ENCODE measurements at regions not wholly inside any gene's neighbourhood (a gene's known extent, or its start where the extent isn't known, plus 50 kb on each side); places are given as distances from the start of the nearest gene placed in this dataset.

DNA sequence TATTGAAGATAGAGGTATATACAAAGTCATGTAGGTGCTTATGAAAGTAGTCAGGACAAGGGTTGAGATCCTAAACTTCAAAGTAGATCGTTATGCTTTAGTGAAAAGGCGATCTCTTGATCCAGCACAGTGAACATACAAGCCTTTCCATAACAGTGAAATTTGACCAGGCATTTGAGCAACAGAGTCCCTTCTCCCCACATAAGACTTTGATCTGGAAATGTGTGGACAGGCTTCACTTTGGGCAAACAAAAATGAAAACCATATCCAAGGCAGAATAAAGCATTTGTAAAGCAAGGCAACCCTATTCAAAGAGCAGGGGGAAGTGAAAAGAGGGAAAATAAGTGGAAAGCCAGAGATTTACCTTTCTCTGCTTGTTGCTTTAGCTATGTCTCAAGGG, 311.9 kb upstream of the SORCS1 start:
- Mint-ChIP-seq H3K4me1 (ENCODE audit: low read depth) (no peaks in the 10 kb centered on the region), H3K9me3 (peaks cover 7% of the 10 kb centered on the region), H3K27me3 (no peaks in the 10 kb centered on the region), H3K27ac (no peak overlapping the region), H3K4me3 (no peak overlapping the region), H3K36me3 (ENCODE audit: low read depth) (no peaks in the 10 kb centered on the region)

DNA sequence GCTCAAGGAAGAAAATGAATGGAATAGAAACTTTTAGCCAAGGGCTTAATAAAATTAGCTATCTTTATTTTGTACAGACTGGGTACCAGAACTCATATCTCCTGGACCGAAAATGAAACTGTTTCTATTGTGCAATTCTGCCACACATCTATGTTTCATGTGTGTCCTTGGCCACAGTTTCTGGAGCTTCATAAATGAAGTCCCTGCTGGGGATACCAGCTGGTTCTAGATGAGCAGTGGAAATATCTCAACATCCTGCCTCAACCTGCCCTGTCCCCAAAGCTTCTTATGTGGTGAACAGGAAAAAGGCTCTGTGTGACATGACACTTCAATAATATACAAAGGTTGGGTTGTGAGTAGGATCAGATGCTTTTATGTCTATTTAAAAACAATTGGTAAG, 310.1 kb upstream of the SORCS1 start:
- no peak overlapping the region for H3K4me3 Mint-ChIP-seq

DNA sequence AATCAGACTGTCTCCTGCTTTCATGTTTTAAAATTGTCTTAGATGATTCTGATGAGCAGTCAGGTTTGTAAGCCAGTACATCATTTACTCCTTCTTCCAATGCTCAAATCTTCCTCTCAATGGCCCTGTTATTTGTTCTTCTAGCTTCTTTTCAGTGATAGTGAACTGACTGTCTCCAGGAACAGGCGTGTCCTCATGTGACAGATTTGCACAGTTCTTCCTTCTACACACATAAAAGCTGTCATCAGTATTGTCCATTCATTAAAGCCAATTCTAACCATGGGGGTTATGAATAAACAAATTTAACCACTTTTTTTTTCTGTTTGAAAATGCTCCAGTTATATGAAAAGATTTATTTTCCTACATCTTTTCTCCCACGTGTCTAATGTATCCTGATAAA, 308.7 kb upstream of the SORCS1 start:
- no peaks in the 10 kb centered on the region for H3K4me1 Mint-ChIP-seq (ENCODE audit: low read depth)
- no peak overlapping the region for H3K27ac Mint-ChIP-seq
- H3K9me3 Mint-ChIP-seq = peaks cover 7% of the 10 kb centered on the region
- H3K4me3 Mint-ChIP-seq = no peak overlapping the region
- no peaks in the 10 kb centered on the region for H3K36me3 Mint-ChIP-seq (ENCODE audit: low read depth)
- no peaks in the 10 kb centered on the region for H3K27me3 Mint-ChIP-seq

More for the DNA sequence above, 310.1 kb upstream of the SORCS1 start:
- Mint-ChIP-seq H3K36me3 (ENCODE audit: low read depth) (no peaks in the 10 kb centered on the region), H3K9me3 (peaks cover 7% of the 10 kb centered on the region), H3K27me3 (no peaks in the 10 kb centered on the region), H3K27ac (no peak overlapping the region), H3K4me1 (ENCODE audit: low read depth) (no peaks in the 10 kb centered on the region)

DNA sequence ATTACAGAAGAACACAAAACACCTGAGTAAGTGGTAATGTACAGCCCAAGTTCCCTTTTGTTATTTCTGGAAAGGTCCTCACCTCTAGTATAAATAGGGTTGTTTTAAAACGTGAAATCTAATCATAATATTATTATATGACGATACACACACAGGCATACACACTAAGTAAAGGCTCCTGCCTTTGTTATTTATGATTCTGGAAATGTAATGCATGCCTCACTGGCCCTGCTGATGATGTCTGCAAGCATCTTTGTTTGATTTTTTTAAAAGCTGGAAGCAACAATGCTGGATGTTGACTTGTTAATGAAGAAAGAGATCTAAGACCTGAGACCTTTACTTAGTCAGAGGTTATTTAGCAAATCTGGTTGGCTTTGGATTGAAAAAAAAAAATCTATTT, 307.4 kb upstream of the SORCS1 start:
- H3K27me3 Mint-ChIP-seq = no peaks in the 10 kb centered on the region
- H3K36me3 Mint-ChIP-seq (ENCODE audit: low read depth) = no peaks in the 10 kb centered on the region
- H3K4me1 Mint-ChIP-seq (ENCODE audit: low read depth) = no peaks in the 10 kb centered on the region
- no peak overlapping the region for H3K4me3 Mint-ChIP-seq
- peaks cover 7% of the 10 kb centered on the region for H3K9me3 Mint-ChIP-seq
- no peak overlapping the region for H3K27ac Mint-ChIP-seq

DNA sequence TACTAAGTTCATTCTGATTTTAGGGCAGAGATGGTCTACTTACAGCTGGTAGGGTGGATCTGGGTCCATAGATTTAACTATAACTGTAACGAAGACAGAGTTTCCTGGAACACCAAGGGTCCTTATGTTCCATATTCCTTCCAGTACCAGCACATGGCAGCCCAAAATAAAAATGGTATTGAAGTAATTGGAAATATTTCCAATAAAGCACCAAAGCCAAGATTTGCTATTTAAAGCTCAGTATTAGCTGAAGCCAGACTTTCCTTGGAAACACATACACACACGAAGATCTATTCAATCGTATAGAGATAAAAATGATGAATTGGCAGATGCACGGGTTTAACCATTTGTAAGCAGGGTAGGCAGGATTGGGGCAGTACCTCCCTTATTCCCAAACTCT, 289.1 kb upstream of the SORCS1 start:
- H3K27me3 Mint-ChIP-seq = no peaks in the 10 kb centered on the region
- H3K4me1 Mint-ChIP-seq (ENCODE audit: low read depth) = no peaks in the 10 kb centered on the region
- peaks cover 5% of the 10 kb centered on the region for H3K9me3 Mint-ChIP-seq
- H3K4me3 Mint-ChIP-seq = no peak overlapping the region
- no peak overlapping the region for H3K27ac Mint-ChIP-seq
- H3K36me3 Mint-ChIP-seq (ENCODE audit: low read depth) = no peaks in the 10 kb centered on the region

DNA sequence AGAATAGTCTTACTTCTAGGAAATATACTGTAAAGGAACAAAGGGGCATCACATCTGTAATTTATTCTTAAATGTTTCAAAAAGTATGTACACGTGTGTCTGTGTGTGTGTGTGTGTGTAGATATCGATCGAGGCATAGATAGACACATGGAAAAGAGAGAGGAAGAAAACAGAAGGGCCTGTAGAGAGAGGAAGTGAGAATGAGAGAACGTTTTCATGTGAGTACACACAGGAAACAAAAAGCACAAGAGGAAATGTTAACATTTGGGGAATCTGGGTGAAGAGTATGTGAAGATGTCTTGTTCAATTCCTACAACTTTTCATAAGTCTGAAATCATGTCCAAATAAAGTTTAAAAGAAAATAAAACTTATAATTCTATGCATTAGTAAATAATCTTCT, 286.5 kb upstream of the SORCS1 start:
- Mint-ChIP-seq H3K27me3 (no peaks in the 10 kb centered on the region), H3K4me1 (ENCODE audit: low read depth) (no peaks in the 10 kb centered on the region), H3K9me3 (peaks cover 5% of the 10 kb centered on the region), H3K36me3 (ENCODE audit: low read depth) (no peaks in the 10 kb centered on the region), H3K4me3 (no peak overlapping the region), H3K27ac (no peak overlapping the region)

DNA sequence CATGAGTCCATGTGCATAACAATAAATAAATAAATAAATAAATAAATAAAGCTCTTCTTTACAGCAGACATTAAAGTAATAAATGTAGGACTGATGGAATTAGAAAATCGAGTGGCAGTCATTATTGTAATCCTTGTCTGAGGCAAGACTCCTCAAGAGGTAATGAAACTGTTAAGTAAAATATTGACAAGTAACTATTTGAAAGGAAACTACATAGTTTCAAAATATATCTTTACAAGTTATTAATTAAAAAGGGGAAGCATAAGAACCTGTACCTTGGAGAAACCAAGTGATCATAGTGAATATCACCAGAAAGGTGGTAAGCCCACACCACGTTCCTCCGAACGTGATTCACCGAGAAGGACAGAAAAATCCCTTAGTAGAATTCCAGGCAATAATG, 285.6 kb upstream of the SORCS1 start:
- no peak overlapping the region for H3K27ac Mint-ChIP-seq

DNA sequence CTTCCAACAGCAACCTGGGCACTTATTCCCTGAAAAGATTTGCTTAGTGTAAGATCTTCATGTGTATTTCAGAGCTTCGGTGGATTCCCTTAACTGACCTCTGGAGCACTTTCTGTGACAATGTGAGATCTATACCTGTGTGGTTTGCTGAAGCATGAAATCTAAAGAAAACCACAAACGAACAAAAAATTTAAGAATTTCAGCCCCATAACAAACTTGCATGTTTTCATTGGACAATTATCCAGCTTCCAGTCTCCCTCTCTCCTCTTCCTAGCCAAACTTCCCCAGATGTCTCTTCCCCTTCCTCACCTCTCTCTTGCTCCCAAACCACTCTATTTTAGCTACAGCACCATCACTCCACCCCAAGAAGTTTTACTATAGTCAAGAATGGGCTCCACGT, 279.9 kb upstream of the SORCS1 start:
- H3K36me3 Mint-ChIP-seq (ENCODE audit: low read depth) = no peaks in the 10 kb centered on the region
- no peak overlapping the region for H3K27ac Mint-ChIP-seq
- no peaks in the 10 kb centered on the region for H3K27me3 Mint-ChIP-seq
- H3K4me1 Mint-ChIP-seq (ENCODE audit: low read depth) = no peaks in the 10 kb centered on the region
- no peaks in the 10 kb centered on the region for H3K9me3 Mint-ChIP-seq
- no peak overlapping the region for H3K4me3 Mint-ChIP-seq

More for the DNA sequence above, 285.6 kb upstream of the SORCS1 start:
- Mint-ChIP-seq H3K4me3 (no peak overlapping the region), H3K27me3 (no peaks in the 10 kb centered on the region), H3K36me3 (ENCODE audit: low read depth) (no peaks in the 10 kb centered on the region), H3K4me1 (ENCODE audit: low read depth) (no peaks in the 10 kb centered on the region), H3K9me3 (no peaks in the 10 kb centered on the region)

DNA sequence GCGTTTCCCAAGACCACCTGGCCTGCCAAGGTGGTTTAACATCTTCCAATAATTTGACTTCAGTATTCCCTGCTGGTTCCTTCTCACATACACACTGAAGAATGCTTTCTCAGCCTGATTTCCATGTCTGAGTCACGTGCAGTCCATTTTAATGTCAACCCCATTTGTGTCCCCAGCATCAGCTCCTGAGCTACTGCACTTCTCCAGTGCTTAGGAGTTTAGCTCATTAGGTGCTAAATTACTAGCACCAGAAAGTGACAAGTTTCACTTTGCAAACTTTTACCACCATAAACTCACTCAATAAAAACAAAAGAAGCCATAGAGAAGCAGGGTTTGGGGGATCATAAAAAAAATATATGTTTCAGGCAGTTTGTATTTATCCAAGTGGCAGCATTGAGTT, 279.3 kb upstream of the SORCS1 start:
- H3K27me3 Mint-ChIP-seq = no peaks in the 10 kb centered on the region
- H3K36me3 Mint-ChIP-seq (ENCODE audit: low read depth) = no peaks in the 10 kb centered on the region
- no peak overlapping the region for H3K4me3 Mint-ChIP-seq
- no peak overlapping the region for H3K27ac Mint-ChIP-seq
- no peaks in the 10 kb centered on the region for H3K9me3 Mint-ChIP-seq
- H3K4me1 Mint-ChIP-seq (ENCODE audit: low read depth) = no peaks in the 10 kb centered on the region

DNA sequence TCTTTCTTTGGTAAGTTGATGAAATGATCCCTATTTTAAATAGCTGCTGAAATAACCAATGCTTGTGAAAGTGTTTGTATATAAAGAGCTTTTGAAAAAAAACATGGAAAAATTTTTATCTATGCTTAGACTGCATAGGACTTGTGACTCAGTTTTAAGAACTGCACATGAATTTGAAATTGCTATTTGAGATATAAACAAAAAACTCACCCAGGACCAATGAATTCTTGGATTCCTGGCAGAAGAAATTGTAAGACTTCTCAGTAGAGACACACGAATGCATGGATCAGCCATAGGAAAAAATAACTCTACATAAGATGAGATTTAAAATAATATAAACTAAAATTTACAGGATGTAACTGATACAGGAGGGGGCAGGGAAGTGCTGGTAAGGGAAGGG, 278.8 kb upstream of the SORCS1 start:
- no peak overlapping the region for H3K4me3 Mint-ChIP-seq
- no peaks in the 10 kb centered on the region for H3K9me3 Mint-ChIP-seq
- no peak overlapping the region for H3K27ac Mint-ChIP-seq
- no peaks in the 10 kb centered on the region for H3K27me3 Mint-ChIP-seq
- H3K36me3 Mint-ChIP-seq (ENCODE audit: low read depth) = no peaks in the 10 kb centered on the region
- H3K4me1 Mint-ChIP-seq (ENCODE audit: low read depth) = no peaks in the 10 kb centered on the region

DNA sequence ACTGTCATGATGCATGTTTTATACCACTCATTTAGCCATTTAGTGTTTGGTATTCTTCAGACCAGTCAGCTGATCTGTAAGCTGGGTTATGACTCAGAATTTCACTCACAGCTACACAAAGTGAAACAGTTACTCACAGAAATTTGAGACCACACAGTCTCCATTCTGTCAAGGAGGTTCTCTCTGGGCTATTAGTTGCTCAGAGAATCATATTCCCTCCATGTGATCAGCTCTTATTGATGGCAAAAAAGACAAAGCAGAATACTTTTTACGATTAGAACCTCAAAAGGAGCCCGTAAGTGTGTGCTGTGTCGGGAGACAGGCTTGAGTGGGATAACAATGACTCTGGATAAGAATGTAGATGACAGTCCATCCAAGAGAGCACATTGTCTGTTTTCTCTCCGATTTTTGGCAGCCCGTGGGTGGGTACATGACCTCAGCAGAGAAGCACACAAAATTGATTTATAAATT, 277.6 kb upstream of the SORCS1 start:
- Mint-ChIP-seq H3K27ac (no peak overlapping the region), H3K4me1 (ENCODE audit: low read depth) (no peaks in the 10 kb centered on the region), H3K9me3 (no peaks in the 10 kb centered on the region), H3K36me3 (ENCODE audit: low read depth) (no peaks in the 10 kb centered on the region), H3K27me3 (no peaks in the 10 kb centered on the region), H3K4me3 (no peak overlapping the region)

DNA sequence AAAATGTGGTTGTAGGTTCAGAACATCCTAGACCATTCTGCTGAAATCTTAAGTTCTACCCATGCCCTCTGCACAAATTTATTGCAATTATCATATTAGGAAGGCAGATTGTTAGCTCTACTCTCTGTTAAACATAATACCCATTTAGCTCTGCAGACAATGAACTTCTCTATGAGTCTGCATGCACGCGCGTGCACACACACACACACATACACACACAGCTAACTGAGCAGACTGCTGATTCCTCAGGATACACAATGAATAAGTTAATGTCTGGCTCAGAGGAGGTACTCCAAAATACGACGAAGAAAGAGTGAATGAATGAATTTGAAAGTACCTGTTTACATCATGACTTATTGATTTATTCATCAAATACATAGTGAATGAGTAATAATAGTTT, 276.2 kb upstream of the SORCS1 start:
- H3K9me3 Mint-ChIP-seq = peaks cover 4% of the 10 kb centered on the region
- no peaks in the 10 kb centered on the region for H3K36me3 Mint-ChIP-seq (ENCODE audit: low read depth)
- H3K4me1 Mint-ChIP-seq (ENCODE audit: low read depth) = no peaks in the 10 kb centered on the region
- no peak overlapping the region for H3K4me3 Mint-ChIP-seq
- H3K27ac Mint-ChIP-seq = no peak overlapping the region
- H3K27me3 Mint-ChIP-seq = no peaks in the 10 kb centered on the region

DNA sequence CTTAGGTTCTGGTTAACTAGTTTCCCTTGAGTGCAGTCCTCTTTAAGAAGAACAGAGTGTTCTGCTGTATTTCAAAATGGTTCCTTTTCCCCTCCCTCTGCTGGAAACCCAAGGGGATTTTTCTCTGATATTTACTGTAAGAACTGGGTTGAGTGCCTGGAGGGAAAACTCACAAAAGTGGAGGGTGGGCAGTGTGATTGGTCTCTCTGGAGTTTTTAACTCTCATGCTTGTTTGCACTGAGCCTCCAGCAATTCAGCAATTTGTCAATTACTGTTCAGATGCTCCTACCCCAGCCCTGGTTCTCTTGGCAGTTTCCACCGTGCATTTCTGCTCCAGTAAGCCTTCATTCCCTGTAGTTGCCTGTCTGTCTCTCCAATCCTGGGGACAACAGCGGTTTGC, 273.4 kb upstream of the SORCS1 start:
- no peaks in the 10 kb centered on the region for H3K36me3 Mint-ChIP-seq (ENCODE audit: low read depth)
- H3K27ac Mint-ChIP-seq = no peak overlapping the region
- H3K4me1 Mint-ChIP-seq (ENCODE audit: low read depth) = no peaks in the 10 kb centered on the region
- H3K9me3 Mint-ChIP-seq = peaks cover 8% of the 10 kb centered on the region
- H3K27me3 Mint-ChIP-seq = no peaks in the 10 kb centered on the region
- H3K4me3 Mint-ChIP-seq = no peak overlapping the region

DNA sequence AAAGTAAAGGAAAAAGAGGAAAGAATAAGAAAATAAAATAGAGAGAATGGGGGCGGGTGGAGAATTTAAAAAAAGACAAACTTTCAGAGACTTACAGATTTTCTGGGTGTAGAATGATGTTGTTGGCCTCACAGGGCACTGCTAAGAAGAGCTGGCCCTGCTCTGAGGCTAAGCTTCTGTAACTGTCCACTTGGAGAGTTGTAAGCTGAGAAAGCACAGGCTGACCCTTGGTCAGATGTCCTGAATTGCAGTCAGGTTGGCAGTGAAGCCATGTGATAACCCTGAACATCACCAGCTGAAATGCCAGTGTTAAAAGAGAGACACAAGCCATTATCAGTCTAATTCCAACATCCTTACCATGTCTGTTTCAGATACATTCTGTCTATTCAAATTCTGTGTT, 272.1 kb upstream of the SORCS1 start:
- Mint-ChIP-seq H3K27me3 (no peaks in the 10 kb centered on the region), H3K36me3 (ENCODE audit: low read depth) (no peaks in the 10 kb centered on the region), H3K4me1 (ENCODE audit: low read depth) (no peaks in the 10 kb centered on the region), H3K27ac (no peak overlapping the region), H3K4me3 (no peak overlapping the region), H3K9me3 (peaks cover 8% of the 10 kb centered on the region)

DNA sequence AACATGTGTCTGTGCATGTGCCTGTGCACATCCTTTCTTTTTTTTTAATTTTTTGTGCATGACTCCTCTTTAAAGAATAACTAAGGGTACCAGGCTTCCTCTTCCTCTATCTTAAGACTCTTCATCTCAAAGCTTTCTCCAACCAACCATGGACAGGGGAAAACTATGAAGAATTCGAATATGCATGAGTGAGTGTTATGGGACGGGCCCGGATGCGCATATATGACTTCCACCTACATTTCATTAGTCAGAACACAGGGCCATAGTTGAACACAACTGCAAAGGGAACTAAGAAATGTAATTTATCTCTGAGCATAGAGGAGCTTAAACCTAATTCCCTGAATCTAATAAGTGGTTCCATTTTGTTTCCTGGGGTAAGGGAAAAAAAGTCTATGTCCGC, 270.3 kb upstream of the SORCS1 start:
- Mint-ChIP-seq H3K4me1 (ENCODE audit: low read depth) (no peaks in the 10 kb centered on the region), H3K9me3 (peaks cover 8% of the 10 kb centered on the region), H3K36me3 (ENCODE audit: low read depth) (no peaks in the 10 kb centered on the region), H3K27ac (no peak overlapping the region), H3K27me3 (no peaks in the 10 kb centered on the region), H3K4me3 (no peak overlapping the region)

DNA sequence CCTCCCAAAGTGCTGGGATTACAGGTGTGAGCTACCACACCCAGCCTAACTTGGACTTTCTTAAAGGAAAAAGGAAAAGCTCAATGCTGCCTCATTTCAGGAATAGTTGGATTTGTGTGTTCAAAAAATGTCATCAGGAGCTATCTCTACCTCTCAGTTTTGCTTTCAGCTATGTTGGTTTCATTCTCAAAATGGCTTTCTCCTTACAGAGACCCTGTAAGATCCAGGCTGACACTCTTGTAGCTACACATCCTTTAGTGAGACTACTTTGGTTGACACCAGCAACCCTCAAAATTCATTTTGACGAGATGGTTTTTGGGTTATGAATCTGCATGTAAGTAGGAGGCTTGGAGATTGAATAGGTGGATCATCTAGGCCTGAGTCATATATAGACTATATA, 269.7 kb upstream of the SORCS1 start:
- H3K36me3 Mint-ChIP-seq (ENCODE audit: low read depth) = no peaks in the 10 kb centered on the region
- H3K4me1 Mint-ChIP-seq (ENCODE audit: low read depth) = no peaks in the 10 kb centered on the region
- no peak overlapping the region for H3K27ac Mint-ChIP-seq
- H3K9me3 Mint-ChIP-seq = peaks cover 8% of the 10 kb centered on the region
- no peaks in the 10 kb centered on the region for H3K27me3 Mint-ChIP-seq
- H3K4me3 Mint-ChIP-seq = no peak overlapping the region

DNA sequence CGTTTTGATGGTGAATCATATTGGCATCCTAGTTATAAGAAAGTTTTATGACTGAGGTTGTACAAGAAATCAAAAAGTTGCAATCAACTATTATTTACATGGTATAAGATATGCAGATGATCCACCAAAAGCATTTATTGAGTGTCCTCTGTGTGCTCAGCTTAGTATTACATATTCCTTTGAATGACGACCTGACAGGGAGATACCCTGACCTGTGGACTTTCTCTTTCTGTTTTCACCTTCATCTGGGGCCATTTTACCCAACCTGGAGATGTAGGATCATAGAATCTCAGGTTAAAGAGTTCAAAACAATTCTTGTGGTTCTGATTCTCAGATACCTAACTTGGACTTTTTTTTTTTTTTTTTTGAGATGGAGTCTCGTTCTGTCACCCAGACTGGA, 269.1 kb upstream of the SORCS1 start:
- Mint-ChIP-seq H3K27me3 (no peaks in the 10 kb centered on the region), H3K36me3 (ENCODE audit: low read depth) (no peaks in the 10 kb centered on the region), H3K9me3 (peaks cover 8% of the 10 kb centered on the region), H3K4me3 (no peak overlapping the region), H3K27ac (no peak overlapping the region), H3K4me1 (ENCODE audit: low read depth) (no peaks in the 10 kb centered on the region)
